ENCODE measurements at regions not wholly inside any gene's neighbourhood (a gene's known extent, or its start where the extent isn't known, plus 50 kb on each side); places are given as distances from the start of the nearest gene placed in this dataset.

DNA sequence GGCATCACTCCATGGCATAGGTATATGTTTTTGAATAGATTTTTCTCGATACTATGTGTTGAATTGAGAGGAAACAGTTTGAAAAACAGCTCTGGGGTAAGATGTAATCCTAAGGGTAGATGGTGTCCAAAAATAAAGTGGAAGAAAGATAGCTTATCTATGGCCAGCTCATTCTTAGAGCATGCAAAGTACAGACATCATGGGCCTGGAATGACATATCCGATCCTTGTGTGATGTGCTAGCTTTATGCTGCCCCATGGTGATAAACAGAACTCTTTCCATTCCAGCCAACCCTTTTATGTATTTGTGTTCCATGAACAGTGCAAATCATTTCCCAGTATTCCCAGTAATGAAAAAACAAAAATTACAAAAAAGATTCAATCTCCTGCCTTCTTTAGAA lies 390.2 kb upstream of the NXPH2 start:
- TF ChIP-seq, protein P1, sequence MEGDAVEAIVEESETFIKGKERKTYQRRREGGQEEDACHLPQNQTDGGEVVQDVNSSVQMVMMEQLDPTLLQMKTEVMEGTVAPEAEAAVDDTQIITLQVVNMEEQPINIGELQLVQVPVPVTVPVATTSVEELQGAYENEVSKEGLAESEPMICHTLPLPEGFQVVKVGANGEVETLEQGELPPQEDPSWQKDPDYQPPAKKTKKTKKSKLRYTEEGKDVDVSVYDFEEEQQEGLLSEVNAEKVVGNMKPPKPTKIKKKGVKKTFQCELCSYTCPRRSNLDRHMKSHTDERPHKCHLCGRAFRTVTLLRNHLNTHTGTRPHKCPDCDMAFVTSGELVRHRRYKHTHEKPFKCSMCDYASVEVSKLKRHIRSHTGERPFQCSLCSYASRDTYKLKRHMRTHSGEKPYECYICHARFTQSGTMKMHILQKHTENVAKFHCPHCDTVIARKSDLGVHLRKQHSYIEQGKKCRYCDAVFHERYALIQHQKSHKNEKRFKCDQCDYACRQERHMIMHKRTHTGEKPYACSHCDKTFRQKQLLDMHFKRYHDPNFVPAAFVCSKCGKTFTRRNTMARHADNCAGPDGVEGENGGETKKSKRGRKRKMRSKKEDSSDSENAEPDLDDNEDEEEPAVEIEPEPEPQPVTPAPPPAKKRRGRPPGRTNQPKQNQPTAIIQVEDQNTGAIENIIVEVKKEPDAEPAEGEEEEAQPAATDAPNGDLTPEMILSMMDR (IDR thresholded peaks at IDR 0.05; ENCODE audit: insufficient read depth in 1 of 2, low read depth in 1 of 2, low read length in 1 of 2, severe bottlenecking in 1 of 2, unreplicated experiment in 1 of 2), result no peak
- POLR2A ChIA-PET, result no interaction called here
- H3K4me3 ChIP-seq (ENCODE audit: low read depth, low read length), result no peak overlapping the region
- no peak for DNase-seq
- peaks cover 7% of the 10 kb centered on the region for H3K27me3 Mint-ChIP-seq (ENCODE audit: insufficient read depth, unreplicated experiment)
- no peaks in the 10 kb centered on the region for H3K4me1 Mint-ChIP-seq (ENCODE audit: low read depth, unreplicated experiment)
- BruUV-seq (replicated peaks), result no TSS peak
- CTCF ChIA-PET, result no interaction called here
- H3K27me3 ChIP-seq (replicated peaks; ENCODE audit: control insufficient read depth, insufficient read depth, low read length), result no peaks in the 10 kb centered on the region; the same call in 1 of the 2 replicates
- no peaks in the 10 kb centered on the region for H3K36me3 Mint-ChIP-seq (ENCODE audit: insufficient read depth, unreplicated experiment)
- H3K9me3 Mint-ChIP-seq (ENCODE audit: unreplicated experiment), result no peaks in the 10 kb centered on the region
- H3K36me3 ChIP-seq (ENCODE audit: control insufficient read depth, insufficient read depth, low read length), result no peaks in the 10 kb centered on the region
- H3K4me3 Mint-ChIP-seq (ENCODE audit: unreplicated experiment), result no peak overlapping the region
- no peak overlapping the region for H3K27ac Mint-ChIP-seq (ENCODE audit: unreplicated experiment)
- intact Hi-C loops (cut with micrococcal nuclease; ENCODE audit: unreplicated experiment), result no loop called here
- H3K9me3 ChIP-seq, result no peaks in the 10 kb centered on the region
- H3K4me1 ChIP-seq, result no peaks in the 10 kb centered on the region

DNA sequence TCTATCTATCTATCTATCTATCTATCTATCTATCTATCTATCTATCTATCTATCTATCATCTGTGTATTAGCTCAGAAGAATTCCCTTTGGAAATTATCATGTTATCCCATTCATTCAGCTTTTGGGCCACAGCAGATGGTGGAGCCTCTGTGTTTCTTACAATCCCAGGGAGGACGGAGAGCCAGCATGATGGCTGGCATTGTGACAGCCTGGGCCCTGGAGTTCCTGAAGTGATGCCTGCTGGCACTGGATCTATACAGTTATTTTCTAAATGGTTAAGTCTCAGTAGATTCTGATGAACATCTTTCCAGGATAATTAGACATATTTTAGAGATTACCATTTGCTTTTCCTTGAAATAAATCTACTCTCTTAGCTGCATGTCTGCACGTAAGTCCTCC lies 385.4 kb upstream of the NXPH2 start:
- no peak for DNase-seq
- Mint-ChIP-seq H3K36me3 (ENCODE audit: insufficient read depth, unreplicated experiment) (no peaks in the 10 kb centered on the region), H3K4me3 (ENCODE audit: unreplicated experiment) (no peak overlapping the region), H3K27ac (ENCODE audit: unreplicated experiment) (no peak overlapping the region), H3K4me1 (ENCODE audit: low read depth, unreplicated experiment) (no peaks in the 10 kb centered on the region), H3K27me3 (ENCODE audit: insufficient read depth, unreplicated experiment) (peaks cover 3% of the 10 kb centered on the region), H3K9me3 (ENCODE audit: unreplicated experiment) (no peaks in the 10 kb centered on the region)
- no peaks in the 10 kb centered on the region for H3K36me3 ChIP-seq (ENCODE audit: control insufficient read depth, insufficient read depth, low read length)
- ChIA-PET POLR2A (no interaction called here), CTCF (no interaction called here)
- no TSS peak for BruUV-seq (replicated peaks)
- no peaks in the 10 kb centered on the region for H3K9me3 ChIP-seq
- H3K4me1 ChIP-seq, result no peaks in the 10 kb centered on the region
- no peaks in the 10 kb centered on the region for H3K27me3 ChIP-seq (replicated peaks; ENCODE audit: control insufficient read depth, insufficient read depth, low read length)
- TF ChIP-seq, protein P1 (IDR thresholded peaks at IDR 0.05; ENCODE audit: insufficient read depth in 1 of 2, low read depth in 1 of 2, low read length in 1 of 2, severe bottlenecking in 1 of 2, unreplicated experiment in 1 of 2), result no peak
- intact Hi-C loops (cut with micrococcal nuclease; ENCODE audit: unreplicated experiment), result no loop called here
- no peak overlapping the region for H3K4me3 ChIP-seq (ENCODE audit: low read depth, low read length)

DNA sequence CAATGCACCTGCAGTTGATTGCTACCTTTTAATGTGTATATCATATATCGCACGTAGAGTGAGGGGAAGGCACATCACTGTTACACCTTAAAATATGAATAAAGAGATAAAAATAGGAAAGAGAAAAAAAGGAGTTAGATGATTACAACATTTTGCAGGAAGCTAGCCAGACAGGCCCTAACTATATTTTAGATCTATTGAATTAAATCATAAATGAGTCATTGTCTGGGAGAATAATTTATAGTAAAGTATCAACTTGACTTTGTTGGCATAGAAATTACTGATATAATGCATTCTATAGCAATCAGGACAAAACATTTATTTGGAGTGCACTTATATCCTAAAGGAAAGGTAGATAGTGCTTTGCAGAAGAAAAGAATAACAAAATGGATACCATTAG lies 384.9 kb upstream of the NXPH2 start:
- Mint-ChIP-seq H3K36me3 (ENCODE audit: insufficient read depth, unreplicated experiment) (no peaks in the 10 kb centered on the region), H3K9me3 (ENCODE audit: unreplicated experiment) (no peaks in the 10 kb centered on the region), H3K27me3 (ENCODE audit: insufficient read depth, unreplicated experiment) (peaks cover 3% of the 10 kb centered on the region), H3K27ac (ENCODE audit: unreplicated experiment) (no peak overlapping the region), H3K4me1 (ENCODE audit: low read depth, unreplicated experiment) (no peaks in the 10 kb centered on the region), H3K4me3 (ENCODE audit: unreplicated experiment) (no peak overlapping the region)
- BruUV-seq (replicated peaks), result no TSS peak
- no peaks in the 10 kb centered on the region for H3K4me1 ChIP-seq
- TF ChIP-seq, protein P1 (IDR thresholded peaks at IDR 0.05; ENCODE audit: insufficient read depth in 1 of 2, low read depth in 1 of 2, low read length in 1 of 2, severe bottlenecking in 1 of 2, unreplicated experiment in 1 of 2), result no peak
- ChIA-PET POLR2A (no interaction called here), CTCF (no interaction called here)
- no peaks in the 10 kb centered on the region for H3K9me3 ChIP-seq
- DNase-seq, result no peak
- intact Hi-C loops (cut with micrococcal nuclease; ENCODE audit: unreplicated experiment), result no loop called here
- no peaks in the 10 kb centered on the region for H3K36me3 ChIP-seq (ENCODE audit: control insufficient read depth, insufficient read depth, low read length)
- H3K27me3 ChIP-seq (replicated peaks; ENCODE audit: control insufficient read depth, insufficient read depth, low read length), result no peaks in the 10 kb centered on the region
- no peak overlapping the region for H3K4me3 ChIP-seq (ENCODE audit: low read depth, low read length)

Data from Caco-2 (cell line).